ENCODE measurements at regions not wholly inside any gene's neighbourhood (a gene's known extent, or its start where the extent isn't known, plus 50 kb on each side); places are given as distances from the start of the nearest gene placed in this dataset.

- Histone ChIP-seq H3K27me3 (no peaks in the 10 kb centered on the region), H3K4me3 (no peak overlapping the region), H3K36me3 (no peaks in the 10 kb centered on the region), H3K4me1 (ENCODE audit: low read depth) (no peaks in the 10 kb centered on the region), H3K27ac (no peak overlapping the region), H3K9me3 (ENCODE audit: low read depth) (no peaks in the 10 kb centered on the region)
- no peak for DNase-seq (ENCODE audit: low read depth in 1 of 2, low spot score in 1 of 2)
- no peak for TF ChIP-seq CTCF (IDR thresholded peaks at IDR 0.05; ENCODE audit: low read depth, low read length)
Observed at GRCh38 chr3:40855871-40856270, 331.1 kb downstream of the ZNF621 start.

- H3K36me3 ChIP-seq = no peaks in the 10 kb centered on the region
- no peak for TF ChIP-seq CTCF (IDR thresholded peaks at IDR 0.05; ENCODE audit: low read depth, low read length)
- no peaks in the 10 kb centered on the region for H3K9me3 ChIP-seq (ENCODE audit: low read depth)
- H3K4me3 ChIP-seq = no peak overlapping the region
- H3K27me3 ChIP-seq = no peaks in the 10 kb centered on the region
- no peak overlapping the region for H3K27ac ChIP-seq
- DNase-seq (ENCODE audit: low read depth in 1 of 2, low spot score in 1 of 2) = no peak
- H3K4me1 ChIP-seq (ENCODE audit: low read depth) = no peaks in the 10 kb centered on the region
Observed at GRCh38 chr3:40858364-40859115, 333.8 kb downstream of the ZNF621 start.

GRCh38 chr3:40862946-40863345, 336.4 kb upstream of the CTNNB1 start:
- Histone ChIP-seq H3K27me3 (no peaks in the 10 kb centered on the region), H3K9me3 (ENCODE audit: low read depth) (no peaks in the 10 kb centered on the region)
- TF ChIP-seq CTCF (IDR thresholded peaks at IDR 0.05; ENCODE audit: low read depth, low read length) = no peak

GRCh38 chr3:40864146-40864782, 335.0 kb upstream of the CTNNB1 start:
- TF ChIP-seq CTCF (IDR thresholded peaks at IDR 0.05; ENCODE audit: low read depth, low read length) = no peak
- Histone ChIP-seq H3K27me3 (no peaks in the 10 kb centered on the region), H3K4me3 (no peak overlapping the region), H3K4me1 (ENCODE audit: low read depth) (peaks cover 3% of the 10 kb centered on the region), H3K9me3 (ENCODE audit: low read depth) (no peaks in the 10 kb centered on the region), H3K27ac (no peak overlapping the region), H3K36me3 (no peaks in the 10 kb centered on the region)
- peak in 1 of 2 donors; percentile 50 for DNase-seq (ENCODE audit: low read depth in 1 of 2, low spot score in 1 of 2)

More at GRCh38 chr3:40862946-40863345, 336.4 kb upstream of the CTNNB1 start:
- H3K36me3 ChIP-seq = no peaks in the 10 kb centered on the region
- no peak for DNase-seq (ENCODE audit: low read depth in 1 of 2, low spot score in 1 of 2)
- no peak overlapping the region for H3K27ac ChIP-seq
- no peaks in the 10 kb centered on the region for H3K4me1 ChIP-seq (ENCODE audit: low read depth)
- H3K4me3 ChIP-seq = no peak overlapping the region

- Histone ChIP-seq H3K27ac (no peak overlapping the region), H3K9me3 (ENCODE audit: low read depth) (no peaks in the 10 kb centered on the region), H3K4me1 (ENCODE audit: low read depth) (peaks cover 3% of the 10 kb centered on the region), H3K36me3 (no peaks in the 10 kb centered on the region), H3K27me3 (no peaks in the 10 kb centered on the region), H3K4me3 (no peak overlapping the region)
- no peak for TF ChIP-seq CTCF (IDR thresholded peaks at IDR 0.05; ENCODE audit: low read depth, low read length)
- DNase-seq (ENCODE audit: low read depth in 1 of 2, low spot score in 1 of 2) = no peak
Observed at GRCh38 chr3:40864915-40865314, 334.4 kb upstream of the CTNNB1 start.
